ENCODE measurements at regions not wholly inside any gene's neighbourhood (a gene's known extent, or its start where the extent isn't known, plus 50 kb on each side); places are given as distances from the start of the nearest gene placed in this dataset.

DNA sequence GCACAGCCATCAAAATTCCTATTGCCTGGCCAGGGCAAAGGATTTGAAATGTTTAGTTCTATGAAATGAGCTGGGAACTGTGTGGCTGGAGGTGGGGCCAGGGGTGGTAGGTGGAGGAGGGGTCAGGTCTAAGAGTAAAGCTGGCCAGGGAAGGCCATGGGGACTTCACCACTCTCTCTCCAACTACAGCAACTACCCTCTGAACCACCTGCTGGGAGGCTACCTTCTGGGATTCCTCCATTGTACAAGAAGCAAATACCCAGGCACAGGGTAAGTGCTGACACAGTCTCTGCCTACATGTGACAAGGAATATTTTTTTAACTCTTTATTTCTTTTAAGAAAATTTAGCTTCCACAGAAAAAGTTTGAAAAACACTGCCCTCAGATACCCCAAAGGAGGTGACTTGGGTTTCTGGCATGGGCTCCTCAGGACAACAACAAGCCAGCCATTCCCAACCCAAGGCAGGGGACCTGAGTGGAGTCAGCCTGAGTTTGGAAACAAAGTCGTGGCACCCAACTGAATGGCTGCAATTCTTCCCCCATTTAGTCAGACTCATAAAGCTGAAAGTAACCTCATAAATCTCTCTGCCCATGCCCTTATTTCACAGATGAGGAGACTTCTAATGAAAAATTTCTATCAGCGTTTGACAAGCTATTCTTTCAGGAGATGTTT, 593.8 kb upstream of the DIPK2B start:
- Histone ChIP-seq H3K79me1 (ENCODE audit: insufficient read depth, low read depth, low read length, poor library complexity, severe bottlenecking) (peaks cover 3% of the 10 kb centered on the region), H4K5ac (ENCODE audit: insufficient read length, low read depth, low read length) (no peak overlapping the region), H3K27ac (ENCODE audit: insufficient read length, low read depth, low read length) (no peak overlapping the region), H4K20me1 (ENCODE audit: control insufficient read depth, insufficient read depth, insufficient read length) (no peaks in the 10 kb centered on the region), H3K9ac (ENCODE audit: extremely low read depth, insufficient read length, low read length) (no peak overlapping the region), H2BK5ac (ENCODE audit: insufficient read length, low read length) (no peak overlapping the region), H3K14ac (ENCODE audit: insufficient read depth, low read length) (no peak overlapping the region), H4K8ac (replicated peaks; ENCODE audit: insufficient read length, low read depth, low read length) (no peak overlapping the region), H3T11ph (ENCODE audit: low read length) (no peak overlapping the region), H2AK5ac (ENCODE audit: insufficient read length, low read length) (no peak overlapping the region), H3K23ac (ENCODE audit: insufficient read length, low read depth, low read length) (no peak overlapping the region), H3K4me2 (ENCODE audit: insufficient read depth, insufficient read length, low read length) (no peak overlapping the region), H4K91ac (ENCODE audit: insufficient read length, low read depth, low read length) (no peak overlapping the region), H2BK15ac (ENCODE audit: low read depth, low read length) (no peak overlapping the region), H3K4me1 (ENCODE audit: insufficient read depth, low read length) (peaks cover 13% of the 10 kb centered on the region), H3K18ac (ENCODE audit: insufficient read length, low read depth, low read length) (no peak overlapping the region), H2BK20ac (ENCODE audit: low read depth, low read length, poor library complexity, severe bottlenecking) (no peak overlapping the region), H2BK12ac (ENCODE audit: insufficient read length, low read depth, low read length) (no peak overlapping the region), H3K79me2 (ENCODE audit: insufficient read depth, low read length) (peaks cover 46% of the 10 kb centered on the region; the same call in 1 of the 2 replicates), H3K4ac (ENCODE audit: low read depth, low read length) (no peak overlapping the region), H3K56ac (ENCODE audit: insufficient read length, low read depth, low read length) (no peak overlapping the region), H3K23me2 (ENCODE audit: insufficient read length, low read depth, low read length, poor library complexity, severe bottlenecking) (no peaks in the 10 kb centered on the region), H3K9me3 (ENCODE audit: control insufficient read depth, low read depth, low read length) (no peaks in the 10 kb centered on the region), H2BK120ac (ENCODE audit: low read depth, low read length, poor library complexity, severe bottlenecking) (no peak overlapping the region), H2AFZ (ENCODE audit: low read length) (no peak overlapping the region), H3K27me3 (ENCODE audit: insufficient read depth, low read length) (no peaks in the 10 kb centered on the region)
- TF ChIP-seq, protein P1, sequence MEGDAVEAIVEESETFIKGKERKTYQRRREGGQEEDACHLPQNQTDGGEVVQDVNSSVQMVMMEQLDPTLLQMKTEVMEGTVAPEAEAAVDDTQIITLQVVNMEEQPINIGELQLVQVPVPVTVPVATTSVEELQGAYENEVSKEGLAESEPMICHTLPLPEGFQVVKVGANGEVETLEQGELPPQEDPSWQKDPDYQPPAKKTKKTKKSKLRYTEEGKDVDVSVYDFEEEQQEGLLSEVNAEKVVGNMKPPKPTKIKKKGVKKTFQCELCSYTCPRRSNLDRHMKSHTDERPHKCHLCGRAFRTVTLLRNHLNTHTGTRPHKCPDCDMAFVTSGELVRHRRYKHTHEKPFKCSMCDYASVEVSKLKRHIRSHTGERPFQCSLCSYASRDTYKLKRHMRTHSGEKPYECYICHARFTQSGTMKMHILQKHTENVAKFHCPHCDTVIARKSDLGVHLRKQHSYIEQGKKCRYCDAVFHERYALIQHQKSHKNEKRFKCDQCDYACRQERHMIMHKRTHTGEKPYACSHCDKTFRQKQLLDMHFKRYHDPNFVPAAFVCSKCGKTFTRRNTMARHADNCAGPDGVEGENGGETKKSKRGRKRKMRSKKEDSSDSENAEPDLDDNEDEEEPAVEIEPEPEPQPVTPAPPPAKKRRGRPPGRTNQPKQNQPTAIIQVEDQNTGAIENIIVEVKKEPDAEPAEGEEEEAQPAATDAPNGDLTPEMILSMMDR (conservative IDR thresholded peaks at IDR 0.05), result no peak
- H3K36me3 Mint-ChIP-seq (ENCODE audit: insufficient read depth in 1 of 3, low read depth in 3 of 3), result peaks cover 40 to 76% (median 66%) of the 10 kb centered on the region in 3 experiments
- no peak overlapping the region; a peak in 1 of 7 replicates for H3K27ac Mint-ChIP-seq
- no peak for DNase-seq
- no CpG with 5 or more reads among the region's 2 CpGs for WGBS (ENCODE audit: extremely low coverage, insufficient read length, low lambda C conversion rate)
- H3K4me1 Mint-ChIP-seq, result peaks cover 41 to 56% of the 10 kb centered on the region in 2 experiments
- no peaks in the 10 kb centered on the region for H3K27me3 Mint-ChIP-seq (ENCODE audit: low read depth)
- H3K9me3 Mint-ChIP-seq, result peaks cover 62 to 77% of the 10 kb centered on the region in 2 experiments
- H3K4me3 Mint-ChIP-seq, result no peak overlapping the region
